ENCODE measurements at regions not wholly inside any gene's neighbourhood (a gene's known extent, or its start where the extent isn't known, plus 50 kb on each side); places are given as distances from the start of the nearest gene placed in this dataset.
"Not testable (repeated sequence)": the region's sequence is repeated elsewhere in the genome, so short reads cannot be mapped to it uniquely, and the experiment has no call there.

- DNase-seq (ENCODE audit: low read depth in 2 of 2), result peak; percentile 3 to 6
- no peak overlapping the region for H3K4me3 ChIP-seq (replicated peaks in 1 of 2; ENCODE audit: low read depth in 2 of 2, low read length in 2 of 2)
- no peak for TF ChIP-seq CTCF (IDR thresholded peaks at IDR 0.05; ENCODE audit: low read depth, low read length)
Measured at GRCh38 chr5:119966028-119966427, 336.7 kb downstream of the FAM170A start.

GRCh38 chr5:119968690-119969089 is 339.3 kb downstream of the FAM170A start:
- H3K4me3 ChIP-seq (replicated peaks in 1 of 2; ENCODE audit: low read depth in 2 of 2, low read length in 2 of 2), result no peak overlapping the region
- DNase-seq (ENCODE audit: low read depth in 2 of 2), result no peak

GRCh38 chr5:119987077-119987476 is 357.7 kb downstream of the FAM170A start:
- not testable (repeated sequence) for H3K4me3 ChIP-seq (replicated peaks in 1 of 2; ENCODE audit: low read depth in 2 of 2, low read length in 2 of 2); DNase-seq (ENCODE audit: low read depth in 2 of 2)

More at GRCh38 chr5:119968690-119969089, 339.3 kb downstream of the FAM170A start:
- TF ChIP-seq CTCF (IDR thresholded peaks at IDR 0.05; ENCODE audit: low read depth, low read length), result no peak

- no peak overlapping the region for H3K4me3 ChIP-seq (replicated peaks in 1 of 2; ENCODE audit: low read depth in 2 of 2, low read length in 2 of 2)
- no peak for DNase-seq (ENCODE audit: low read depth in 2 of 2)
- no peak for TF ChIP-seq CTCF (IDR thresholded peaks at IDR 0.05; ENCODE audit: low read depth, low read length)
Measured at GRCh38 chr5:119991625-119992024, 362.3 kb downstream of the FAM170A start.

- H3K4me3 ChIP-seq (replicated peaks in 1 of 2; ENCODE audit: low read depth in 2 of 2, low read length in 2 of 2), result no peak overlapping the region
- TF ChIP-seq CTCF (IDR thresholded peaks at IDR 0.05; ENCODE audit: low read depth, low read length), result no peak
- no peak for DNase-seq (ENCODE audit: low read depth in 2 of 2)
Measured at GRCh38 chr5:119996128-119996527, 366.8 kb downstream of the FAM170A start.

GRCh38 chr5:120007598-120007997 is 378.2 kb downstream of the FAM170A start:
- H3K4me3 ChIP-seq (replicated peaks in 1 of 2; ENCODE audit: low read depth in 2 of 2, low read length in 2 of 2), result no peak overlapping the region
- DNase-seq (ENCODE audit: low read depth in 2 of 2), result no peak
- TF ChIP-seq CTCF (IDR thresholded peaks at IDR 0.05; ENCODE audit: low read depth, low read length), result no peak

- no peak for DNase-seq (ENCODE audit: low read depth in 2 of 2)
- H3K4me3 ChIP-seq (replicated peaks in 1 of 2; ENCODE audit: low read depth in 2 of 2, low read length in 2 of 2), result no peak overlapping the region
- TF ChIP-seq CTCF (IDR thresholded peaks at IDR 0.05; ENCODE audit: low read depth, low read length), result no peak
Measured at GRCh38 chr5:120012431-120012830, 383.1 kb downstream of the FAM170A start.

Data from cardiac fibroblast (primary cell).